DOHH2 (cell line): ENCODE measurements at regions not wholly inside any gene's neighbourhood (a gene's known extent, or its start where the extent isn't known, plus 50 kb on each side); places are given as distances from the start of the nearest gene placed in this dataset.

Experiments used
- H3F3A ChIP-seq: fragments of 200-600 bp; sonication (generic), shearing (Covaris generic); 2 replicates; pipeline ENCODE4 v1.6.0; 2016; ENCODE audit warnings: antibody characterized with exemption, mild to moderate bottlenecking; ENCODE audit not compliant: control insufficient read depth, insufficient read depth
- H3K27ac ChIP-seq: fragments of 200-600 bp; sonication (generic); 2 replicates; pipeline ENCODE4 v1.5.1; 2014; ENCODE audit warnings: low read depth, mild to moderate bottlenecking, low read length, moderate library complexity
- H3K27me3 ChIP-seq: fragments of 200-600 bp; sonication (generic); 2 replicates; pipeline ENCODE4 v1.6.1; 2014; ENCODE audit warnings: mild to moderate bottlenecking, low read length, mixed read lengths; ENCODE audit not compliant: control insufficient read depth
- H3K36me3 ChIP-seq: fragments of 200-600 bp; sonication (generic); 2 replicates; pipeline ENCODE4 v1.6.1; 2014; ENCODE audit warnings: mild to moderate bottlenecking, low read length, moderate library complexity, mixed read lengths; ENCODE audit not compliant: control insufficient read depth
- H3K4me1 ChIP-seq: fragments of 200-600 bp; sonication (generic); 2 replicates; pipeline ENCODE4 v1.6.1; 2014; ENCODE audit warnings: mild to moderate bottlenecking, low read length, mixed read lengths; ENCODE audit not compliant: control insufficient read depth
- H3K4me2 ChIP-seq: fragments of 200-600 bp; sonication (generic); 2 replicates; pipeline ENCODE4 v1.6.0; 2014; ENCODE audit warnings: mild to moderate bottlenecking, low read length, moderate library complexity
- H3K4me3 ChIP-seq: fragments of 200-600 bp; sonication (generic); 2 replicates; pipeline ENCODE4 v1.5.1; 2014; ENCODE audit warnings: mild to moderate bottlenecking, low read length, mixed read lengths
- H3K79me2 ChIP-seq: fragments of 200-600 bp; sonication (generic); 2 replicates; pipeline ENCODE4 v1.6.1; 2014; ENCODE audit warnings: mild to moderate bottlenecking, low read length, mixed read lengths; ENCODE audit not compliant: control insufficient read depth
- H3K9me2 ChIP-seq: fragments of 200-600 bp; sonication (generic); replicated peaks from 2 replicates; pipeline ENCODE4 v1.6.1; 2014; ENCODE audit warnings: mild to moderate bottlenecking, low read length, mixed read lengths; ENCODE audit not compliant: control insufficient read depth
- H3K9me3 ChIP-seq: fragments of 200-600 bp; sonication (generic); 2 replicates; pipeline ENCODE4 v1.6.1; 2014; ENCODE audit warnings: antibody characterized with exemption, low read length, mixed read lengths; ENCODE audit not compliant: control insufficient read depth, insufficient read depth
- H4K20me1 ChIP-seq: fragments of 200-600 bp; sonication (generic); 2 replicates; pipeline ENCODE4 v1.6.0; 2014; ENCODE audit warnings: low read depth, mild to moderate bottlenecking, antibody characterized with exemption, low read length, moderate library complexity; ENCODE audit not compliant: control insufficient read depth, insufficient read depth
- EZH2phosphoT487 ChIP-seq: fragments of 200-600 bp; sonication (generic); IDR thresholded peaks from 2 replicates; pipeline ENCODE4 v1.6.1; 2017; ENCODE audit warnings: borderline replicate concordance, mild to moderate bottlenecking, antibody characterized with exemption, low read length, moderate library complexity, mixed read lengths
- TF ChIP-seq, protein P1 (sequence below): fragments of 200-600 bp; sonication (generic); IDR thresholded peaks from one replicate; pipeline ENCODE4 v1.5.1; 2014; ENCODE audit warnings: antibody characterized with exemption, mild to moderate bottlenecking, low read depth, low read length; ENCODE audit not compliant: poor library complexity, severe bottlenecking

DNA sequence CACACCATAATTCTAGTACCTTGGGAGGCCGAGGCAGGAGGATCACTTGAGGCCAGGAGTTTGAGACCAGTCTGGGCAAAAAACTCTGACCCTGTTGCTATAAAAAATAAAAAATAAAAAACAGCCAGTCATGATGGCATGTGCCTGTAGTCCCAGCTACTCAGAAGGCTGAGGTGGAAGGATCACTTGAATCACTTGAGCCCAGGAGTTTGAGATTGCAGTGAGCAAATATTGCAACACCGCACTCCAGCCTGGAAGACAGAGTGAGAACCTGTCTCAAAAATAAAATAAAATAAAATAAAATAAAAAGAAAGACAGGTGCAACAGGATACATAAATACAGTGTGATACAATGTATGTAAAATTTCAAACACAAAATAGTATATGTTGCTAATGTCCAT lies 154.5 kb downstream of the OTOR start:
- H3K4me3 ChIP-seq: no peak overlapping the region
- TF ChIP-seq, protein P1, sequence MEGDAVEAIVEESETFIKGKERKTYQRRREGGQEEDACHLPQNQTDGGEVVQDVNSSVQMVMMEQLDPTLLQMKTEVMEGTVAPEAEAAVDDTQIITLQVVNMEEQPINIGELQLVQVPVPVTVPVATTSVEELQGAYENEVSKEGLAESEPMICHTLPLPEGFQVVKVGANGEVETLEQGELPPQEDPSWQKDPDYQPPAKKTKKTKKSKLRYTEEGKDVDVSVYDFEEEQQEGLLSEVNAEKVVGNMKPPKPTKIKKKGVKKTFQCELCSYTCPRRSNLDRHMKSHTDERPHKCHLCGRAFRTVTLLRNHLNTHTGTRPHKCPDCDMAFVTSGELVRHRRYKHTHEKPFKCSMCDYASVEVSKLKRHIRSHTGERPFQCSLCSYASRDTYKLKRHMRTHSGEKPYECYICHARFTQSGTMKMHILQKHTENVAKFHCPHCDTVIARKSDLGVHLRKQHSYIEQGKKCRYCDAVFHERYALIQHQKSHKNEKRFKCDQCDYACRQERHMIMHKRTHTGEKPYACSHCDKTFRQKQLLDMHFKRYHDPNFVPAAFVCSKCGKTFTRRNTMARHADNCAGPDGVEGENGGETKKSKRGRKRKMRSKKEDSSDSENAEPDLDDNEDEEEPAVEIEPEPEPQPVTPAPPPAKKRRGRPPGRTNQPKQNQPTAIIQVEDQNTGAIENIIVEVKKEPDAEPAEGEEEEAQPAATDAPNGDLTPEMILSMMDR: no peak
- TF ChIP-seq EZH2phosphoT487: no peak
- H3K79me2 ChIP-seq: no peaks in the 10 kb centered on the region
- H4K20me1 ChIP-seq: no peaks in the 10 kb centered on the region
- no peak overlapping the region for H3K4me2 ChIP-seq
- H3K9me3 ChIP-seq: no peaks in the 10 kb centered on the region
- H3K4me1 ChIP-seq: no peaks in the 10 kb centered on the region
- H3K36me3 ChIP-seq: no peaks in the 10 kb centered on the region
- H3K9me2 ChIP-seq: no peaks in the 10 kb centered on the region
- no peaks in the 10 kb centered on the region for H3K27me3 ChIP-seq
- no peak overlapping the region for H3K27ac ChIP-seq
- H3F3A ChIP-seq: no peaks in the 10 kb centered on the region

DNA sequence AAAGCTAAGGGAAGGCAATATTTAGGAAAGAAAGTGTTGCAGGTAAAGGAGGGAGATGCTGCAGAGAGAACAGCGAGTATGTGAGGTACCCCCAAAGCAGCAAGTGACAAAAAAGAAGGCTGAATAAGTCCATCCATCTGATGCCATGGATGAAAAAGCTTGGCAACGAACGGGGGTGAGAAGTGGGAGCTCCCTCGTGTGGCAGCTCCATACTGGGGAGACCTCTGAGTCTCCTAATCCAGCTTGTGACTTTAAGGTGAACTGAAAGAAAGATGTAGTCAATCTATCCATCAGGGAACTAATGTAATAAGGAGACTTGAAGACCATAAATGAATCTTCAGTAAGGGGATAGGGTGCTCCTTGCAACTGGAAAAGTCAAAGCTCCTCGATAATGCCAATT lies 156.6 kb downstream of the OTOR start:
- Histone ChIP-seq H3K4me2 (no peak overlapping the region), H3K9me2 (no peaks in the 10 kb centered on the region), H3K27ac (no peak overlapping the region), H3F3A (no peaks in the 10 kb centered on the region), H4K20me1 (no peaks in the 10 kb centered on the region), H3K9me3 (no peaks in the 10 kb centered on the region), H3K27me3 (no peaks in the 10 kb centered on the region), H3K4me1 (no peaks in the 10 kb centered on the region), H3K36me3 (no peaks in the 10 kb centered on the region), H3K4me3 (no peak overlapping the region), H3K79me2 (no peaks in the 10 kb centered on the region)
- TF ChIP-seq, protein P1: no peak
- no peak for TF ChIP-seq EZH2phosphoT487

DNA sequence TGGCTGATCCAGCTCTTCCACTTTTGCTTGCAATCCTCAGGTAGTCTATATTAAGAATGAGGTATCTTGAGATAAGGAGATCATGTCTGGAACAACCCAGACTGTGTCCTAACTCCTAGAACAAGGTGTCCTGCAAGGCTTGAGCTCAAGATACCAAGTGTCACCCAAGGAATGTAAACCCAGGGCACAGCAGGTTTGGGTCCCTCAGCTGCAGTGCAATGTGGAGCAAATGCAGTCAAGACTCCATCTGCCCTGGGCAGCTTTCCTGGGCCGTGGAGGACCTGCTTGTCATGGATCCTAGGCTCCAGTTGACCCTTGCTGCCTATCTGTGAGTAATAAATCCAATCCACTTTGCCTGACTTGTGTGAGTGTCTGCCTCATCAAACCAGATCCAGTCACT lies 166.1 kb downstream of the OTOR start:
- no peak overlapping the region for H3K4me3 ChIP-seq
- no peaks in the 10 kb centered on the region for H3K36me3 ChIP-seq
- H3K4me1 ChIP-seq: no peaks in the 10 kb centered on the region
- no peaks in the 10 kb centered on the region for H3K27me3 ChIP-seq
- H3K9me3 ChIP-seq: no peaks in the 10 kb centered on the region
- no peaks in the 10 kb centered on the region for H4K20me1 ChIP-seq
- H3K79me2 ChIP-seq: no peaks in the 10 kb centered on the region
- H3K4me2 ChIP-seq: no peak overlapping the region
- H3K9me2 ChIP-seq: no peaks in the 10 kb centered on the region
- H3K27ac ChIP-seq: no peak overlapping the region
- TF ChIP-seq, protein P1: no peak
- TF ChIP-seq EZH2phosphoT487: no peak
- H3F3A ChIP-seq: no peaks in the 10 kb centered on the region

DNA sequence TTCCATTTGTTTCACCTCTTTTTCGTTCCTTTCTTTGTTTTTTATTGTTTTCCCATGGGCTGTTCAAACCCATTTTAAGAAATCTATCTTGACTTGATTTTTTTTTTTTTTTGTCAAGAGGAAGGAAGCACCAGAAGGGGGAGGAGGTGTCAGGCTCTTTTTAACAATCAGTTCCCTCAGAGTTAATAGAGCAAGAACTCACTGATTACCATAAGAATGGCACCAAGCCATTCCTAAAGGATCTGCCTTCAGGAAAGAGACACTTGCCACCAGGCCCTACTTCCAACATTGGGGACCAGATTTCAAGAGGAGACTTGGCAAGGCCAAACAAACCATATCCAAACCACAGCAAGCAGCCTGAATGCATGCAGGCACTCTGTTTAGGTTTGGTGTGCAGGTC lies 168.0 kb downstream of the OTOR start:
- Histone ChIP-seq H3K4me3 (no peak overlapping the region), H3K9me2 (no peaks in the 10 kb centered on the region), H3K27me3 (no peaks in the 10 kb centered on the region), H4K20me1 (no peaks in the 10 kb centered on the region), H3K4me2 (no peak overlapping the region), H3K36me3 (no peaks in the 10 kb centered on the region), H3K4me1 (no peaks in the 10 kb centered on the region), H3K27ac (no peak overlapping the region), H3K79me2 (no peaks in the 10 kb centered on the region), H3K9me3 (no peaks in the 10 kb centered on the region), H3F3A (no peaks in the 10 kb centered on the region)
- TF ChIP-seq EZH2phosphoT487: no peak
- TF ChIP-seq, protein P1: no peak
